ENCODE measurements at regions not wholly inside any gene's neighbourhood (a gene's known extent, or its start where the extent isn't known, plus 50 kb on each side); places are given as distances from the start of the nearest gene placed in this dataset.
"Not testable (repeated sequence)": the region's sequence is repeated elsewhere in the genome, so short reads cannot be mapped to it uniquely, and the experiment has no call there.

GRCh38 chr20:24853916-24854315 is 95.2 kb upstream of the CST7 start:
- H2AFZ ChIP-seq (ENCODE audit: low read length), result no peak overlapping the region
- DNase-seq, result no peak
- H3K9ac ChIP-seq (ENCODE audit: low read length), result no peak overlapping the region
- TF ChIP-seq CTCF (IDR thresholded peaks at IDR 0.05; ENCODE audit: low read length) (no peak), EZH2 (optimal IDR thresholded peaks at IDR 0.05; ENCODE audit: low read depth, low read length) (no peak), EZH2phosphoT487 (IDR thresholded peaks at IDR 0.05; ENCODE audit: low read length) (no peak)
- H3K4me3 ChIP-seq (ENCODE audit: low read length), result no peak overlapping the region
- no peaks in the 10 kb centered on the region for H3K79me2 ChIP-seq (ENCODE audit: low read length)
- peaks cover 3% of the 10 kb centered on the region; the same call in 1 of the 2 replicates for H3F3A ChIP-seq (ENCODE audit: insufficient read depth, low read length)
- H4K20me1 ChIP-seq (ENCODE audit: insufficient read depth, low read length), result no peaks in the 10 kb centered on the region
- H3K4me2 ChIP-seq (ENCODE audit: low read depth, low read length), result no peak overlapping the region
- no peaks in the 10 kb centered on the region for H3K36me3 ChIP-seq (replicated peaks; ENCODE audit: insufficient read depth, low read length)
- no peaks in the 10 kb centered on the region for H3K27me3 ChIP-seq (replicated peaks; ENCODE audit: insufficient read depth, low read length)
- no peaks in the 10 kb centered on the region for H3K4me1 ChIP-seq (ENCODE audit: low read length)
- H3K9me2 ChIP-seq (replicated peaks; ENCODE audit: insufficient read depth, low read length), result no peaks in the 10 kb centered on the region
- H3K27ac ChIP-seq (ENCODE audit: low read length), result no peak overlapping the region
- no peaks in the 10 kb centered on the region for H3K9me3 ChIP-seq (replicated peaks; ENCODE audit: insufficient read depth, low read length)

GRCh38 chr20:24855848-24856247 is 93.2 kb upstream of the CST7 start:
- H3K79me2 ChIP-seq (ENCODE audit: low read length), result no peaks in the 10 kb centered on the region
- H3K27ac ChIP-seq (ENCODE audit: low read length), result no peak overlapping the region
- H4K20me1 ChIP-seq (ENCODE audit: insufficient read depth, low read length), result no peaks in the 10 kb centered on the region
- no peaks in the 10 kb centered on the region for H3K4me1 ChIP-seq (ENCODE audit: low read length)
- H3K36me3 ChIP-seq (replicated peaks; ENCODE audit: insufficient read depth, low read length), result no peaks in the 10 kb centered on the region
- H3K4me2 ChIP-seq (ENCODE audit: low read depth, low read length), result no peak overlapping the region
- no peaks in the 10 kb centered on the region for H3K9me2 ChIP-seq (replicated peaks; ENCODE audit: insufficient read depth, low read length)
- DNase-seq, result no peak
- H3F3A ChIP-seq (ENCODE audit: insufficient read depth, low read length), result peaks cover 3% of the 10 kb centered on the region; the same call in 1 of the 2 replicates
- TF ChIP-seq EZH2phosphoT487 (IDR thresholded peaks at IDR 0.05; ENCODE audit: low read length) (no peak), EZH2 (optimal IDR thresholded peaks at IDR 0.05; ENCODE audit: low read depth, low read length) (no peak), CTCF (IDR thresholded peaks at IDR 0.05; ENCODE audit: low read length) (no peak)
- no peak overlapping the region for H3K9ac ChIP-seq (ENCODE audit: low read length)
- H3K4me3 ChIP-seq (ENCODE audit: low read length), result no peak overlapping the region
- no peaks in the 10 kb centered on the region for H3K9me3 ChIP-seq (replicated peaks; ENCODE audit: insufficient read depth, low read length)
- no peak overlapping the region for H2AFZ ChIP-seq (ENCODE audit: low read length)
- no peaks in the 10 kb centered on the region for H3K27me3 ChIP-seq (replicated peaks; ENCODE audit: insufficient read depth, low read length)

- DNase-seq; H3K27me3 ChIP-seq (replicated peaks; ENCODE audit: insufficient read depth, low read length); H3K36me3 ChIP-seq (replicated peaks; ENCODE audit: insufficient read depth, low read length); H3K79me2 ChIP-seq (ENCODE audit: low read length); H3K4me1 ChIP-seq (ENCODE audit: low read length); H3K9ac ChIP-seq (ENCODE audit: low read length); H3K9me3 ChIP-seq (replicated peaks; ENCODE audit: insufficient read depth, low read length); H2AFZ ChIP-seq (ENCODE audit: low read length); H4K20me1 ChIP-seq (ENCODE audit: insufficient read depth, low read length); H3K9me2 ChIP-seq (replicated peaks; ENCODE audit: insufficient read depth, low read length); H3K4me2 ChIP-seq (ENCODE audit: low read depth, low read length); H3K4me3 ChIP-seq (ENCODE audit: low read length); H3K27ac ChIP-seq (ENCODE audit: low read length); H3F3A ChIP-seq (ENCODE audit: insufficient read depth, low read length): not testable (repeated sequence)
These were observed 90.6 kb upstream of the CST7 start for GRCh38 chr20:24858500-24858899.

- Histone ChIP-seq H3K9ac (ENCODE audit: low read length) (no peak overlapping the region), H3K4me2 (ENCODE audit: low read depth, low read length) (no peak overlapping the region), H3K4me3 (ENCODE audit: low read length) (no peak overlapping the region), H3K27ac (ENCODE audit: low read length) (no peak overlapping the region), H3K79me2 (ENCODE audit: low read length) (no peaks in the 10 kb centered on the region), H4K20me1 (ENCODE audit: insufficient read depth, low read length) (no peaks in the 10 kb centered on the region), H3K9me3 (replicated peaks; ENCODE audit: insufficient read depth, low read length) (no peaks in the 10 kb centered on the region), H3K9me2 (replicated peaks; ENCODE audit: insufficient read depth, low read length) (no peaks in the 10 kb centered on the region), H2AFZ (ENCODE audit: low read length) (no peak overlapping the region), H3F3A (ENCODE audit: insufficient read depth, low read length) (peaks cover 3% of the 10 kb centered on the region; the same call in 1 of the 2 replicates), H3K27me3 (replicated peaks; ENCODE audit: insufficient read depth, low read length) (no peaks in the 10 kb centered on the region), H3K36me3 (replicated peaks; ENCODE audit: insufficient read depth, low read length) (no peaks in the 10 kb centered on the region), H3K4me1 (ENCODE audit: low read length) (no peaks in the 10 kb centered on the region)
- no peak for TF ChIP-seq EZH2phosphoT487 (IDR thresholded peaks at IDR 0.05; ENCODE audit: low read length)
- no peak for TF ChIP-seq CTCF (IDR thresholded peaks at IDR 0.05; ENCODE audit: low read length)
- no peak for TF ChIP-seq EZH2 (optimal IDR thresholded peaks at IDR 0.05; ENCODE audit: low read depth, low read length)
- DNase-seq, result no peak
These were observed 89.5 kb upstream of the CST7 start for GRCh38 chr20:24859539-24859938.
